T-helper 17 cell (primary cell): ENCODE measurements at regions not wholly inside any gene's neighbourhood (a gene's known extent, or its start where the extent isn't known, plus 50 kb on each side); places are given as distances from the start of the nearest gene placed in this dataset.

ENCODE experiments used
- ATAC-seq: fragments of 150-1000 bp; cut with Tn5 transposase; 2 replicates; pipeline ENCODE4 v1.10.0; 2021; ENCODE audit warnings: mild to moderate bottlenecking, moderate library complexity
- DNase-seq, 3 donors: peaks; one replicate each; pipeline versions ENCODE4 v3.0.0 to v3.0.0-alpha.2; 2020 to 2021
- H3K9me3 ChIP-seq: one replicate; pipeline ENCODE4 v1.7.0; 2013; ENCODE audit warnings: low read length, mild to moderate bottlenecking; ENCODE audit not compliant: control insufficient read depth, poor library complexity, severe bottlenecking
- H3K27ac Mint-ChIP-seq: one replicate; pipeline ENCODE4 v1.8.0; 2022; ENCODE audit warnings: mild to moderate bottlenecking, moderate library complexity, mixed read lengths
- H3K27me3 Mint-ChIP-seq: one replicate; pipeline ENCODE4 v1.8.0; 2022; ENCODE audit warnings: mixed read lengths
- H3K36me3 Mint-ChIP-seq: one replicate; pipeline ENCODE4 v1.8.0; 2022; ENCODE audit warnings: low read depth, mixed read lengths
- H3K4me1 Mint-ChIP-seq: one replicate; pipeline ENCODE4 v1.8.0; 2022; ENCODE audit warnings: mild to moderate bottlenecking, mixed read lengths
- H3K4me3 Mint-ChIP-seq: one replicate; pipeline ENCODE4 v1.8.0; 2022; ENCODE audit warnings: mild to moderate bottlenecking, moderate library complexity, mixed read lengths

DNA sequence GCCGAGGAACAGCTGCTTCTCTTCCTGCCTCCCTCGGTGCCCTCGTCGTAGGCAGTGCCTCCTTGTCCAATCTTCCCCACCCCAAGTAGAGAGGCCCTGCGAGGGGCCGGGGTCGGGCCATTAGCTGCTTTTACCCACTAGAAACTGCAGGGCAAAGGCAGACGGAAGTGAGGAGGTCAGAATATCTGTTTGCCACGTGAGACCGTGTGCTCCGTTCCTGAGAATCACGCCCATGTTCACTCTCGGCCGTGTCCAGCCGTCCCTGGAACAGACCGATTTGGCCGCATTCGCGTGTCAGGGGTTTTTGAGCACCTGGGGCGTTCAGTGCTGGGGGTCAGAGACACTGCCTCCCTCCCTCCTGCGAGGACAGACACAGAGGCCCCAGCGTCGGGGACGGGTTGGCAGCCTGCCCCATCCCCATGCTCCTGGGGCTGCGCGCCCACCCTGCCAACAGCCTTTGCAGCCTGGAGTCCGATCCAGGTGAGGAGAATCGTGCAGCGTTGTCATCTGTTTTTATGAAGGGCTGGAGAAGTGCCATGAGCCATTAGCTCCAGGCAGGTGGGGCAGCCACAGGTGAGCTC is 982.2 kb downstream of the BRD1 start:
- Mint-ChIP-seq H3K27me3 (peaks cover 20% of the 10 kb centered on the region), H3K4me1 (no peaks in the 10 kb centered on the region), H3K36me3 (peaks cover 11% of the 10 kb centered on the region), H3K27ac (no peak overlapping the region), H3K4me3 (no peak overlapping the region)
- DNase-seq: no peak
- no peak for ATAC-seq
- H3K9me3 ChIP-seq: no peaks in the 10 kb centered on the region

DNA sequence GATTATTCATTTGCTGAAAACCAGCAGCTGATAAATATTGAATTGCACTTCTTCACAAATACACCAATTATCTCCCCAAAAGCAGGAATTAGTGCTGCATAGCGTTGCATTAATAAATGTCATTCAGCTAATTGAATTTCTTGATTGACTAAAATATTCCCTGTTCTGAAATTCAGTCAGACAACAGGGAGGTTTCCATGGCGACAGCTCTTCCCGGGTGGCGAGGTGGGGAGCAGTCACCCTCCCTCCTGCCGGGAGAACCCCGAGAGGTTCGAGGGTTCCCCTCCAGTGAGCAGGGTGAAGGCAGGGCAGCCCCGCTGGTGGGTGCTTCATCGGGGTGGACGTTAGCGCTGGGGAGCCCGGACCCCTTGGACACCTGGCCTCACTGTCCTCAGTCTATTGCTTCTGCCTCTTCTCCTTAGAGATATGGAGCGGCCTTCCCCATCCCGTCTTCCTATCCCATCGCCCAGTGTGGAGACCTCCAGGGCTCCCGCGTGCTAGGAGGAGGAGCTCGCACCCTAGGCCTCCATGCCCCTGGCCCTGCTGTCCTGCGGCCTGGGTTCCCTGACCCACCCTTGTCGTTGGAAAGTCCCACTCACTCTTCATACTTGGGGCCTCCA is 983.5 kb downstream of the BRD1 start:
- no peak overlapping the region for H3K4me3 Mint-ChIP-seq
- H3K27me3 Mint-ChIP-seq: peaks cover 20% of the 10 kb centered on the region
- H3K36me3 Mint-ChIP-seq: peaks cover 5% of the 10 kb centered on the region
- no peak overlapping the region for H3K27ac Mint-ChIP-seq
- ATAC-seq: no peak
- no peaks in the 10 kb centered on the region for H3K4me1 Mint-ChIP-seq
- DNase-seq: no peak
- no peaks in the 10 kb centered on the region for H3K9me3 ChIP-seq

DNA sequence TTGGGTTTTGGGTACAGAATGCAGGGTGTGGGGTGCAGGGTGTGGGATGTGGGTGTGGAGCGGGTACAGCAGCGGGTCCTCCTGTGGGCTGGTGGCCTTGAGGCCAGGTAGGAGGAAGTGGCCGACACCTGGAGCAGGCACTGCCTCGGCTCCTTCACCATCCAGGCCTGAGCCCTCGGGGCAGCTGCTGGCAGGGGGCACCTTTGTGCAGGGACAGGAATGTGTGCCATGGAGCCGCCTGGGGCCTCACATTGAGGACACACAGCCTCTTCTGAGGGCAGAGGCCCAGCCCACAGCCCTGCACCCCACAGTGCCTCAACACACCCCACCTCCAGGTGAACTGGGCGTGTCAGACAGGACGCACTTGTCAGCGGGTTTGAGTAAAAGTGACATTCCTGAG is 984.0 kb downstream of the BRD1 start:
- Mint-ChIP-seq H3K27me3 (peaks cover 20% of the 10 kb centered on the region), H3K4me3 (no peak overlapping the region), H3K27ac (no peak overlapping the region), H3K36me3 (peaks cover 5% of the 10 kb centered on the region), H3K4me1 (no peaks in the 10 kb centered on the region)
- ATAC-seq (no peak), DNase-seq (no peak)
- H3K9me3 ChIP-seq: no peaks in the 10 kb centered on the region

DNA sequence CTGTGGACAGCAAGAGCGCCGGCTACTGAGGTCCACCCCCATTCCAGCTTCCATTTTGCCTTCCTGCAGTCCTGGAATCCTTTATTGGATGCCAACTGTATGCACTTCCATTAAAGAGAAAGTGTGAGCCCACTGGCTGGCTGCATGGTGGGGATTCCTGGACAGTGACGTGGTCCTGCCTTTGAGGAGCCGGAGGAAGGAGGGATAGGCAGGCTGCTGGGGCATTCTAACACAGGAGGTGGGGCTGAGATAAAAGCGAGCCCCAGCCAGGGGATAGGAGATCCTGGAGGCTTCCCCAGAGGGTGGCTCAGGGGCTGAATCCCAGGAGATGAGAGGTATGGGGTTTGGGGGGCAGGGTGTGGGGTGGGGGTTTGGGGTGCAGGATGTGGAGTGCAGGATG is 984.7 kb downstream of the BRD1 start:
- no peak overlapping the region for H3K27ac Mint-ChIP-seq
- peaks cover 5% of the 10 kb centered on the region for H3K36me3 Mint-ChIP-seq
- H3K27me3 Mint-ChIP-seq: peaks cover 16% of the 10 kb centered on the region
- no peaks in the 10 kb centered on the region for H3K9me3 ChIP-seq
- no peaks in the 10 kb centered on the region for H3K4me1 Mint-ChIP-seq
- no peak for DNase-seq
- ATAC-seq: no peak
- no peak overlapping the region for H3K4me3 Mint-ChIP-seq

DNA sequence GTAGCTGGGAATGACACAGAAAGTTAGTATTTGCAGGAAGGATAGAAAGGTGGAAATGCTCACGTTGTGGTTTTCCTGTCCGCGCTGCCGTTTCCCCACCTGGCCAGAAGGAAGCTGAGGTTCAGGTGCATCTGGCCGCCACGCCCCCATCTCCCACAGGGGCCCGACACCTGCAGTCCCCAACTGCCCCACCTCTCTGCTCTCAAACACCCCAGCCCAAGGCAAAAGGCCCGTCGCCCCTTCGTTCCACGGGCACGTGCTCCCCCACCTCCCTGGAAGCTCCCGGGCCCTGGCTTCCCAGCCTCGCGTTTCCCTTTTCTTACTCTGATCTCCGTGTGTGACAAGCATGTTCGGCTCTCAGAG is 985.1 kb downstream of the BRD1 start:
- Mint-ChIP-seq H3K36me3 (peaks cover 5% of the 10 kb centered on the region), H3K27me3 (peaks cover 12% of the 10 kb centered on the region), H3K4me1 (no peaks in the 10 kb centered on the region), H3K4me3 (no peak overlapping the region), H3K27ac (no peak overlapping the region)
- no peak for DNase-seq
- ATAC-seq: no peak
- no peaks in the 10 kb centered on the region for H3K9me3 ChIP-seq

DNA sequence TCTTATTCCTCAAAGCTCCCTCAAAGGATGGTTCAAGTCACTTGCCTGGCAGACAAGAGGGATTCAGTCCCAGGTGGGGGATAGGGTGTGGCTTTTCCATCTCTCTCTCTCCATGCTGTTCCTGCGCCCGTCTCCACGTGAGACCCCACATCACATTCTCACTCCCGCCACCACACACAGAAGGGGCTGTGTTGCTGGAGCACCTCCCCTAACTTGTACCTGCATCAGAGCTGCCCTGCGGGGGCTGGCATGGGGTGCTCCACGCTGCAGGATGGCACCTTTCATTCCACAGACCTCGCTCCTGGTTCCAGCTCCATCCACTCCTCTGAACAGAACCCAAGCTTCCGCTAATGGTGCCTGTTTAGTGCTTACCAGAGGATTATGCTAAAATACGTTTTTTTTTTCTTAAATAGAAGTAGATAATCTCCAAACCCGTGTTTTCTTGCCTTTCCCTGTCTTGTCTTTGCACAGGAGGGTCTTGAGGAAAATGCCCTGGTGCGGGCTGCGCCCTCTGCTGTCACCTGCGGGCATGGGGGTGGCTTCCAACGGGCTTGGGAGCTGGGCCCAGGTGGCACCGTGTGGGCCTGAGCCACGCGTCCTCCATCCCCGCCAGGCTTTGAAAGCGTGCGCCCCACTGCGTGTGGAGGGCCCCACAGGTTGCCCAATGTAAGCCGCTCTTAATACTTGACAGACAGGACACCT is 985.6 kb downstream of the BRD1 start:
- no peaks in the 10 kb centered on the region for H3K9me3 ChIP-seq
- H3K36me3 Mint-ChIP-seq: peaks cover 5% of the 10 kb centered on the region
- H3K4me1 Mint-ChIP-seq: no peaks in the 10 kb centered on the region
- peaks cover 12% of the 10 kb centered on the region for H3K27me3 Mint-ChIP-seq
- ATAC-seq: no peak
- no peak overlapping the region for H3K4me3 Mint-ChIP-seq
- no peak for DNase-seq
- H3K27ac Mint-ChIP-seq: no peak overlapping the region

DNA sequence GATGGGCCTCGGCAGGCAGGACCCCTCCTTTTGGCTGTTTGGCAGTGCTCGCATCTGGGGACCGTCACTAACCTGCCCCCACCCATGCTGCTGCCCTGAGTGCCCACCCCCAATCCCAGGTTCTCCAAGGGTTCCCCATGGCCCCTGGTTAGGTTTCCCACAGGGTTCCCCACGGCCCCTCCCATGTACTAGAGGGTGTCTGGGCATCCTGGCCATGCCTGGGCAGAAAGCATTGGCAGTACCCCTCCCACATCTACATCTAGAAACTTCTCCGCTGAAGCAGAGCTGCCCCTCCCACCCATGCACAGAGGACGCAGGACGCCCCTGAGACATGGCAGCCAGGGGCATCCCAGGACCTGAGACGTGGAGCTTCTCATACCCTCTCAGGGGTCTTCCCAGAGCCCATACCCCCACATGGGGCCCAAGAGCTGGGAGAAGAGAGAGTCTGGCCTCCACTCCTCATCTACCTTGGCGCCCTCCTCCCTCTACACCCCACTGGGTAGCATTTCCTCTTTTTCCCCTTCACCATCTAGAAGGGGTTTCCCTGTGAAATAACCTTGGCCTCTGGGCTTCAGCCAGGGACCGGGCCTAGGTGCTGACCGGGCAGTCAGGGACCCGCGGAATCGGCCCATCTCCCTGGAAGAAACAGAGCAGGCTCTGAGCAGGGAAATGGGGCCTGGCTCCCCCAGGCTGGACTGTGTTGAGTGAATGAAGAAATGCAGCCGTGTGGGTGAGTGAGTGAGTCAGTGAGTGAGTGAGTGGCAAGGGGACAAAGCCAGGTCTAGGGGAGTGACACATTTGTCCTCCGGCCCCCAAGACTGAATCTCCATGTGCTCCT is 987.3 kb downstream of the BRD1 start:
- ATAC-seq (no peak), DNase-seq (no peak)
- Mint-ChIP-seq H3K27me3 (peaks cover 12% of the 10 kb centered on the region), H3K4me1 (no peaks in the 10 kb centered on the region), H3K27ac (no peak overlapping the region), H3K4me3 (no peak overlapping the region), H3K36me3 (peaks cover 5% of the 10 kb centered on the region)
- no peaks in the 10 kb centered on the region for H3K9me3 ChIP-seq

DNA sequence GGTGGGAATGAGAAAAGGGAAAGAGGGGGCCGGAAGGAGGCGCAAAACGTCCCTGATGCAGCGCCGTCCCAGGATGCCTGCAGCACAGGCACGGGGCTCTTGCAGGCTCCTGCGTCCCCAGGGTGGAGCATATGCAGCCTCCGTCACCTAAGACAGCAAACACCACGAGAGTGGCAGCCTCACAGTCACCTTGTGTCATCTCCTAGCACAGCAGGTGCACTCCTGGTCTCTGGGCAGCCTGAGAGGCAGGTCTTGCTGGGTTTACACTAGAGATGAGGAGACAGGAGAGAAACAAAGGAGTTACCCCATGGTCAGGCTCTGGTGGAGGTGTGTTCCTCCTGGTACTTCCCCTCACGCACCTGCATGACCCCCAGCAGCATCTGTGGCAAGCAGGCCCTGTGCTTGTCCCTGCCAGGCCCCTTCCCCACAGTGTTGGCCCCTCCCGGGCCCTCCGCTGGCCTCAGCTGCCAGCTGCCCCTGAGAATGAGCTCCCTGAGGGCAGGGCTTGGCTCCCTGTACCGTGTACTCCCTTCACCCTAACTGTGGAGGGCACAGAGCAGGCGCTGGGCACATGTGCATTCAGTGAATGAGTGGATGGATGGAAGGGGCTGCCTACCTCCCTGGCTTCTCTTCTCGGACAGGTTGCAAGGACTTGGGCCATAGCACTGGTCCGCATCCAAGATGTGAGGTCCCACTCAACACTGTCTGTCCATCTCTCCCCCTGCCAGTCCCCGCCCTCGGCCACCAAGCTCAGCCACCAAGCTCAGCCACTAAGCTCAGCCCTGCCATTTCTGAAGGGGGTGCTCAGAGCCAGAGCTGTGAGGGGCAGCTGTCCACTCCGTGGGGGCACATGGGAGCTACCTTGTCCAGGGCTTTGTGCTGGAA is 988.6 kb downstream of the BRD1 start:
- Mint-ChIP-seq H3K4me1 (no peaks in the 10 kb centered on the region), H3K27ac (no peak overlapping the region), H3K27me3 (peaks cover 5% of the 10 kb centered on the region), H3K4me3 (no peak overlapping the region), H3K36me3 (no peaks in the 10 kb centered on the region)
- no peak for ATAC-seq
- H3K9me3 ChIP-seq: no peaks in the 10 kb centered on the region
- no peak for DNase-seq

DNA sequence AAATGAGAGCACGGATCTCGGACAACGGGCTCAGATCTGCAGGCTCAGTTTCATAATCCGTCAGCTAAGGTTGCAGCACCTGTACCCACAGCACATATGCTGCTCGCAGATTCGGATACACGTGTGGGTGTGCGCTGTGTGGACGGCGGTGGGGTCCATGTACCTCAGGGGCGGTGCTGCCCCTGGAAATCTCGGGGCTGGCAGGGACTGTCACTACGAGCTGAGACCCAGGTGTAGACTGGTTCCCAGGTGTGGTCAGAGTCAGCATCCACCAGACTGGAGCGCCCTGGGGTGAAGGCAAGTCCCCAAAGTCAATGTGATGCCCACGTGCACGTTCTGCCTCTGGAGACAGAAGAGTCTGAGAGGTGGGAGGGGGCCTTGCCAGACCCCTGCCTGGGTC is 989.3 kb downstream of the BRD1 start:
- DNase-seq (no peak), ATAC-seq (no peak)
- H3K27me3 Mint-ChIP-seq: peaks cover 5% of the 10 kb centered on the region
- H3K4me3 Mint-ChIP-seq: no peak overlapping the region
- no peaks in the 10 kb centered on the region for H3K4me1 Mint-ChIP-seq
- H3K36me3 Mint-ChIP-seq: no peaks in the 10 kb centered on the region
- H3K27ac Mint-ChIP-seq: no peak overlapping the region
- H3K9me3 ChIP-seq: no peaks in the 10 kb centered on the region

DNA sequence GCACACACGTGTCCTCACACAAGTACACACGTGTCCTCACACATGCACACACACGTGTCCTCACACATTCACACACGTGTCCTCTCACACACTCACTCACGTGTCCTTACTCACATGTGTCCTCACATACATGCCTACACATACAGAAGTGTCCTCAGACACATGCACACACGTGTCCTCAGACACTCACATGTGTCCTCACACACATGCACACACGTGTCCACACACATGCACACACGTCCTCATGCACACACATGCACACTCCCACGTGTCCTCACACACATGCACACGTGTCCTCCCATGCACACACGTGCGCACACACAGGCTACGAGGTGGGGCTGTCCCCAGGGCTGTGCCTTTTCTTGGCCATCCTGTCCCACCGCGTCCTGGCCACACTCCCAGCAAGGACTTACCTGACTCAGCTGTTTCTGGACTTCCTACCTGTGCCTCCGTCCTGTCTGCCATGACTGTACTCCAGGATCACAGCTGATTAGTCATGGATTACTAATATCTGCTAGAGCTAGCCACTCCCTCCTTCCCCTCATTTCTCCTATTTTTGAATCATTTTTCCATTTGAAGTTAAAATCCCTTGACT is 990.2 kb downstream of the BRD1 start:
- H3K36me3 Mint-ChIP-seq: no peaks in the 10 kb centered on the region
- no peak for DNase-seq
- H3K27me3 Mint-ChIP-seq: peaks cover 5% of the 10 kb centered on the region
- H3K27ac Mint-ChIP-seq: no peak overlapping the region
- H3K9me3 ChIP-seq: no peaks in the 10 kb centered on the region
- no peaks in the 10 kb centered on the region for H3K4me1 Mint-ChIP-seq
- no peak overlapping the region for H3K4me3 Mint-ChIP-seq
- ATAC-seq: no peak

DNA sequence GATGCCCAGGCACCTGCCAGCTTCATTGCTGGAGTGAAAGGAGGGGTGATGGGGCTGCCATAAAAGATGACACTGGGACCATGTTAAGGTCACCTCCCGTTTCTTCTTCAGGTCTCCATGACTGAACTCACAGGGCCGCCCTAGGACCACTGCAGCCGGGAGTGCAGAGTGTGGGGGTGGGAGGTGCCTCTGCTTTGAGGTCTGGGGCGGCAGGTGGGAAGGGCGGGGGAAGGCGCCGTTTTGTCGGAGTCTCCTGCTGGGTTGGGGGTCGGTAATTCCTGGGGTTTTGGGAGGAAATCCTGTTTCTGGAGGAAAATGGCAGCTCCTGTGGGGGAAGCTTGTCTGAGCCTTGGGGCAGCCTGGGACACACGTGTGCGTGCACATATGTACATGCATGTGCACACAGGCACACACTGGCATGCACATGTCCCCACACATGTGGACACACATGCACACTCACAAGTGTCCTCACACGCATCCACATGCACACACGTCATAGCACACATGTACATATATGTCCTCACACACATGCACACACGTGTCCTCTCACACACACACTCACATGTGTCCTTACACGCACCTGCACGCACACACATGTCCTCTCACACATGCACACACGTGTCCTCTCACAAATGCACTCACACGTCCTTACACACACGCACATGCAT is 990.9 kb downstream of the BRD1 start:
- no peak for DNase-seq
- Mint-ChIP-seq H3K27ac (no peak overlapping the region), H3K4me1 (no peaks in the 10 kb centered on the region), H3K36me3 (no peaks in the 10 kb centered on the region), H3K27me3 (peaks cover 1% of the 10 kb centered on the region), H3K4me3 (no peak overlapping the region)
- no peaks in the 10 kb centered on the region for H3K9me3 ChIP-seq
- no peak for ATAC-seq
